A549 (cell line): ENCODE measurements at regions not wholly inside any gene's neighbourhood (a gene's known extent, or its start where the extent isn't known, plus 50 kb on each side); places are given as distances from the start of the nearest gene placed in this dataset.
A peak's percentile ranks its signal among the peaks of the same experiment; 100 is the strongest.
"Not testable (repeated sequence)": the region's sequence is repeated elsewhere in the genome, so short reads cannot be mapped to it uniquely, and the experiment has no call there.

ENCODE experiments used
- ATAC-seq, 2 experiments: fragments of 200-7000 bp in 1 of 2; fragments of >200 bp in 1 of 2; cut with Nextera tagmentation in 1 of 2; cut with Tn5 transposase in 1 of 2; 3 replicates each; pipeline versions ENCODE4 v1.8.0 to v1.9.1; 2018 to 2020; ENCODE audit warnings: mild to moderate bottlenecking in 1 of 2, moderate library complexity in 1 of 2
- CTCF ChIA-PET: fragments of 300-600 bp; sonication (Branson Sonifier 250); formaldehyde crosslinking; extraction: SDS; loops from one replicate; lab custom pipeline; 2021; ENCODE audit warnings: antibody characterized with exemption, inconsistent platforms; lab: Yijun Ruan, JAX
- POLR2A ChIA-PET: fragments of 350-600 bp; formaldehyde crosslinking; extraction: SDS; loops from one replicate; lab custom pipeline; 2021; ENCODE audit warnings: antibody characterized with exemption, inconsistent platforms; lab: Yijun Ruan, JAX
- DNase-seq, 2 experiments: peaks; one replicate each; pipeline versions ENCODE4 v3.0.0 to v3.0.0-alpha.2; 2011 to 2016; ENCODE audit warnings: low read depth in 1 of 2, low spot score in 1 of 2
- FAIRE-seq: peaks from 2 replicates; lab custom pipeline; 2011; peaks lifted over from hg19 to GRCh38; lab: Jason Lieb, UNC
- H3K27ac ChIP-seq, 2 experiments: fragments of >200 bp; sonication (Bioruptor Twin); formaldehyde crosslinking; 3 replicates each; pipeline ENCODE4 v1.5.1; 2016 to 2017
- H3K4me1 ChIP-seq: fragments of >200 bp; sonication (Bioruptor Twin); formaldehyde crosslinking; 3 replicates; pipeline ENCODE4 v1.6.1; 2016
- H3K4me2 ChIP-seq: fragments of >200 bp; sonication (Bioruptor Twin); formaldehyde crosslinking; 3 replicates; pipeline ENCODE4 v1.6.1; 2016
- H3K4me3 ChIP-seq: fragments of >200 bp; sonication (Bioruptor Twin); formaldehyde crosslinking; 3 replicates; pipeline ENCODE4 v1.5.1; 2016
- H3K9me3 ChIP-seq: fragments of >200 bp; sonication (Bioruptor Twin); formaldehyde crosslinking; 3 replicates; pipeline ENCODE4 v1.6.1; 2016
- CHD4 ChIP-seq: fragments of 200-600 bp; sonication (generic); IDR thresholded peaks from 2 replicates; pipeline ENCODE4 v1.6.1; 2016; ENCODE audit warnings: antibody characterized with exemption, mild to moderate bottlenecking, borderline replicate concordance
- EHMT2 ChIP-seq: fragments of 200-600 bp; sonication (generic); IDR thresholded peaks from 2 replicates; pipeline ENCODE4 v1.6.1; 2016; ENCODE audit warnings: antibody characterized with exemption, low read depth, mild to moderate bottlenecking, moderate library complexity
- HOXB13 ChIP-seq: fragments of 250-450 bp; sonication (Bioruptor Pico); IDR thresholded peaks from 2 replicates; pipeline ENCODE4 v1.5.0; 2020; ENCODE audit warnings: low read depth, mild to moderate bottlenecking, moderate library complexity
- JUNB ChIP-seq: fragments of >200 bp; sonication (Bioruptor Twin); formaldehyde crosslinking; IDR thresholded peaks from 2 replicates; pipeline ENCODE4 v1.6.1; 2016
- MAZ ChIP-seq: fragments of 150-350 bp; IDR thresholded peaks from 2 replicates; pipeline ENCODE4 v1.6.1; 2014; ENCODE audit warnings: antibody characterized with exemption, low read depth, low read length, borderline replicate concordance
- MYC ChIP-seq: IDR thresholded peaks from 2 replicates; pipeline ENCODE4 v1.6.1; 2012; ENCODE audit warnings: mild to moderate bottlenecking, inconsistent platforms, low read length, improper control_type of control experiment, borderline replicate concordance
- NFE2L2 ChIP-seq: fragments of 150-350 bp; conservative IDR thresholded peaks from 2 replicates; pipeline ENCODE4 v1.6.1; 2014; ENCODE audit warnings: low read length
- NR3C1 ChIP-seq: fragments of >200 bp; sonication (Bioruptor Twin); formaldehyde crosslinking; IDR thresholded peaks from 3 replicates; pipeline ENCODE4 v1.6.1; 2017
- POLR2A ChIP-seq: IDR thresholded peaks from 2 replicates; pipeline ENCODE4 v1.6.1; 2012; ENCODE audit warnings: mild to moderate bottlenecking, low read length
- RAD21 ChIP-seq, 2 experiments: fragments of >200 bp in 1 of 2; sonication (Bioruptor Twin) in 1 of 2; formaldehyde crosslinking in 1 of 2; IDR thresholded peaks in 1 of 2; conservative IDR thresholded peaks in 1 of 2; 2 replicates in 1 of 2; 3 replicates in 1 of 2; pipeline ENCODE4 v1.6.1; 2012 to 2018; ENCODE audit warnings: inconsistent platforms in 1 of 2
- REST ChIP-seq: fragments of 200-600 bp; sonication (generic); IDR thresholded peaks from 2 replicates; pipeline ENCODE4 v1.6.1; 2016; ENCODE audit warnings: antibody characterized with exemption, mild to moderate bottlenecking, moderate library complexity
- RFX5 ChIP-seq: fragments of 450-650 bp; IDR thresholded peaks from 2 replicates; pipeline ENCODE4 v1.7.1; 2014; ENCODE audit warnings: antibody characterized with exemption, mild to moderate bottlenecking, moderate library complexity
- SMC3 ChIP-seq: fragments of >200 bp; sonication (Bioruptor Twin); formaldehyde crosslinking; IDR thresholded peaks from 3 replicates; pipeline ENCODE4 v1.6.1; 2018; ENCODE audit warnings: inconsistent platforms
- WGBS: methylation state at CpG from one replicate; pipeline ENCODE4 v1.1.6; 2017; ENCODE audit errors: missing lambda C conversion rate; 5-methylcytosine and 5-hydroxymethylcytosine counted together
- TF ChIP-seq, protein P1 (sequence below): fragments of >200 bp; sonication (Bioruptor Twin); formaldehyde crosslinking; IDR thresholded peaks from 3 replicates; pipeline ENCODE4 v1.5.1; 2016

GRCh38 chr4:138579146-138579545, 337.0 kb upstream of the SLC7A11 start (continued):
- TF ChIP-seq RAD21 (conservative IDR thresholded peaks at IDR 0.05 in 1 of 2, IDR thresholded peaks at IDR 0.05 in 1 of 2), result no peak
- TF ChIP-seq POLR2A, result no peak
- TF ChIP-seq JUNB, result no peak
- no peak for TF ChIP-seq RFX5

DNA sequence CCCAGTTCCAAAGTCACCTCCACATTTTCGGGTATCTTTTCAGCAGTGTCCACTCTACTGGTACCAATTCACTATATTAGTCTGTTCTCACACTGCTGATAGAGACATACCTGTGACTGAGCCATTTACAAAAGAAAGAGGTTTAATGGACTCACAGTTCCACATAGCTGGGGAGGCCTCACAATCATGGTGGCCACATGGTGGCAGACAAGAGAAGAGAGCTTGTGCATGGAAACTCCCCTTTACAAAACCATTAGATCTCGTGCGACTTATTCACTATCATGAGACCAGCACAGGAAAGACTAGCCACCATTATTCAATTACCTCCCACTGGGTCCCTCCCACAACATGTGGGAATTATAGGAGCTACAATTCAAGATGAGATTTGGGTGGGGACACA, 335.7 kb upstream of the SLC7A11 start:
- not testable (repeated sequence) for H3K4me1 ChIP-seq
- DNase-seq, result peak in 1 of 2 experiments; percentile 18
- ATAC-seq, result peak in 1 of 2 experiments; percentile 39; a peak in 1 of 6 replicates

GRCh38 chr4:138577145-138577544, 335.0 kb upstream of the SLC7A11 start:
- no peaks in the 10 kb centered on the region for H3K9me3 ChIP-seq
- no peak overlapping the region for H3K4me3 ChIP-seq
- no peak for TF ChIP-seq JUNB
- no peak for TF ChIP-seq NR3C1
- no peak for TF ChIP-seq MYC
- no peak for TF ChIP-seq HOXB13 (CRISPR knock-in tag)
- no peak for TF ChIP-seq EHMT2
- TF ChIP-seq POLR2A, result no peak
- TF ChIP-seq NFE2L2, result no peak
- TF ChIP-seq MAZ, result no peak
- TF ChIP-seq CHD4, result no peak
- TF ChIP-seq REST, result no peak
- TF ChIP-seq, all 56 proteins: peak for 0
- CTCF ChIA-PET, result interaction anchor here (1.2 kb wide), 1 partner anchor 541 kb away, joined by 6 read pairs; no protein-coding TSS in a partner anchor
- Histone ChIP-seq H3K4me2 (no peak overlapping the region), H3K4me1 (no peaks in the 10 kb centered on the region), H3K27ac (no peak overlapping the region)
- no peak for ATAC-seq
- no peak for DNase-seq
- POLR2A ChIA-PET, result no interaction called here
- no peak for FAIRE-seq

More for the DNA sequence above, 335.7 kb upstream of the SLC7A11 start:
- H3K4me3 ChIP-seq, H3K4me2 ChIP-seq, FAIRE-seq, POLR2A ChIA-PET, H3K27ac ChIP-seq, H3K9me3 ChIP-seq, CTCF ChIA-PET: not testable (repeated sequence)
- WGBS, result 30% methylated on average over 3 of the region's 3 CpGs

DNA sequence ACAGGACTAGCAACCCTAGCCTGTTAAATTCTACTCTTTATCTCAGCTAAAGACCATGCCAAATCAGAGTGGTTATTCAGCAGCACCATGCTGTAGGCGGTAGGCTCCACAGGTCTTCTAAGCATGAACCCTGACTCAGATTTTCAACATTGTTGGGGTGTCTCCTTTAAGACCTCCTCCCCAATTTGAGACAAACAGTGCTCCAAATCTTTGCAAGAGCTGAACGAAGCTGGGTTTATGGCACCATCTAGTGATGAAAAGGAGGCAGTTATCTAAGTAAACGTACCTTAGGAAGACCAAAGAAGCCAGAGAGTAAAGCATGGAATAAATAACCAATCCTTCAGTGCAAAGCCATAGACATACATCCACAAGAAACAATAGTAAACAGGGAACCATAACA, 334.5 kb upstream of the SLC7A11 start:
- Histone ChIP-seq H3K4me3 (no peak overlapping the region), H3K27ac (no peak overlapping the region), H3K4me2 (no peak overlapping the region), H3K9me3 (no peaks in the 10 kb centered on the region), H3K4me1 (no peaks in the 10 kb centered on the region)
- FAIRE-seq (no peak), DNase-seq (peak; percentile 4 to 62), ATAC-seq (peak; percentile 50 to 77; a peak in 4 of 6 replicates)
- ChIA-PET POLR2A (no interaction called here), CTCF (interaction anchor here (1.2 kb wide), 1 partner anchor 541 kb away, joined by 6 read pairs; no protein-coding TSS in a partner anchor)
- 30% methylated on average over 3 of the region's 3 CpGs for WGBS
- TF ChIP-seq SMC3, result peak; percentile 51; the same call in 2 of the 3 replicates
- TF ChIP-seq, protein P1, sequence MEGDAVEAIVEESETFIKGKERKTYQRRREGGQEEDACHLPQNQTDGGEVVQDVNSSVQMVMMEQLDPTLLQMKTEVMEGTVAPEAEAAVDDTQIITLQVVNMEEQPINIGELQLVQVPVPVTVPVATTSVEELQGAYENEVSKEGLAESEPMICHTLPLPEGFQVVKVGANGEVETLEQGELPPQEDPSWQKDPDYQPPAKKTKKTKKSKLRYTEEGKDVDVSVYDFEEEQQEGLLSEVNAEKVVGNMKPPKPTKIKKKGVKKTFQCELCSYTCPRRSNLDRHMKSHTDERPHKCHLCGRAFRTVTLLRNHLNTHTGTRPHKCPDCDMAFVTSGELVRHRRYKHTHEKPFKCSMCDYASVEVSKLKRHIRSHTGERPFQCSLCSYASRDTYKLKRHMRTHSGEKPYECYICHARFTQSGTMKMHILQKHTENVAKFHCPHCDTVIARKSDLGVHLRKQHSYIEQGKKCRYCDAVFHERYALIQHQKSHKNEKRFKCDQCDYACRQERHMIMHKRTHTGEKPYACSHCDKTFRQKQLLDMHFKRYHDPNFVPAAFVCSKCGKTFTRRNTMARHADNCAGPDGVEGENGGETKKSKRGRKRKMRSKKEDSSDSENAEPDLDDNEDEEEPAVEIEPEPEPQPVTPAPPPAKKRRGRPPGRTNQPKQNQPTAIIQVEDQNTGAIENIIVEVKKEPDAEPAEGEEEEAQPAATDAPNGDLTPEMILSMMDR, result peak; percentile 42
- peak; percentile 65 to 77 for TF ChIP-seq RAD21 (conservative IDR thresholded peaks at IDR 0.05 in 1 of 2, IDR thresholded peaks at IDR 0.05 in 1 of 2)
- TF ChIP-seq RFX5, result no peak
